Activated B cell treated with CpG ODN at 0.5 μM for 24 hours (primary cell): ENCODE measurements at regions not wholly inside any gene's neighbourhood (a gene's known extent, or its start where the extent isn't known, plus 50 kb on each side); places are given as distances from the start of the nearest gene placed in this dataset.

Source experiments
- ATAC-seq: fragments of 200-7000 bp; cut with Tn5 transposase; one replicate; pipeline ENCODE4 v1.10.0; 2021; ENCODE audit warnings: low read depth, mild to moderate bottlenecking, moderate library complexity
- CTCF ChIA-PET: fragments of 350-600 bp; sonication (Branson Sonifier 250); formaldehyde crosslinking; loops from one replicate; lab custom pipeline; 2021; ENCODE audit warnings: antibody characterized with exemption; lab: Charles Lee
- POLR2A ChIA-PET: fragments of 350-600 bp; sonication (Branson Sonifier 250); formaldehyde crosslinking; loops from one replicate; lab custom pipeline; 2021; ENCODE audit warnings: antibody characterized with exemption; lab: Charles Lee
- DNase-seq: peaks from one replicate; pipeline ENCODE4 v3.0.0; 2022
- H3K27ac Mint-ChIP-seq: one replicate; pipeline ENCODE4 v1.8.0; 2020; ENCODE audit warnings: mixed read lengths
- H3K27me3 Mint-ChIP-seq: one replicate; pipeline ENCODE4 v1.8.0; 2021; ENCODE audit warnings: mixed read lengths
- H3K36me3 Mint-ChIP-seq: one replicate; pipeline ENCODE4 v1.8.0; 2021; ENCODE audit warnings: low read depth, mixed read lengths
- H3K4me1 Mint-ChIP-seq: one replicate; pipeline ENCODE4 v1.8.0; 2021; ENCODE audit warnings: mixed read lengths
- H3K4me3 Mint-ChIP-seq: one replicate; pipeline ENCODE4 v1.8.0; 2020; ENCODE audit warnings: mild to moderate bottlenecking, mixed read lengths
- H3K9me3 Mint-ChIP-seq: one replicate; pipeline ENCODE4 v1.8.0; 2020; ENCODE audit warnings: mixed read lengths
- intact Hi-C: fragments of 100-400 bp; cut with micrococcal nuclease; formaldehyde crosslinking; loops from one replicate; pipeline ENCODE4 v1.15.1; 2024
- TF ChIP-seq, protein P1 (sequence below): fragments of 200-600 bp; IDR thresholded peaks from one replicate; pipeline ENCODE4 v1.8.0; 2022; ENCODE audit warnings: antibody characterized with exemption, mild to moderate bottlenecking

DNA sequence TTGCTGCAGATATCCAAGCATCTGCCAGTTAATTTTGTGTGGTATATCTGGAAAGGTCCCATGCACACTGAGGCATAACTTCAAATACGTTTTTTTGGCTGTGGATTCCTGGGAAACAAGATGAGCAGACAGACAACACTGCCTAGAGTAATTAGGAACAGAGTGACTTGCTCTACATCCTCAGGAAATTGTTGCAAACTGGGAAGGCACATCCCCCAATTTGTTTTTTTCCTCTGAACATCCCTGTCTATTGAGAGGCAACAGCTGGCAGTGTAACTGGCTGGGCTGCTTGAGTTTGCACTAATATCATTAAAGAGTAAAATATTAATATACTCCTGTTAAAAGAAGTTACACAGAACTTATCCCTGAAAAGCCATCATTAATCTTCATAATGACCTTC is 207.7 kb upstream of the SLIT2 start:
- ChIA-PET POLR2A (no interaction called here), CTCF (no interaction called here)

DNA sequence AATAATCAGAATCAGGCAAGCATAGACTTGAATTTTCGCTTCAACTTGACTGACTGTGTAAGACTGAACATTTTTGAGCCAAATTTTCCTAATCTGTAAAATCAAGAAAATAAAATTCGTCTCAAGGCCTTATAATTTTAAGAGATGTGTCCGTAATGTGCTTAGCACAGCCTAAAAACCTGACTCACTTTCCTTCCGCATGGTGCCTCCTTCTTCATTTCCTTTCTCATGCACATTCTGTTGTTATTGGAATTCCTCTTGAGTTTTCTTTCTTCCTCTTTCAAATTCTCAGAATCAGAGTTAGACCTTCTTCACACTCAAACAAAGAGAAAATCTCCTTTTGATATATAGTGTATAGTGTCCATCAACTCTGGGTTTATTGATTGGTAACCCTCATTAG is 208.9 kb upstream of the SLIT2 start:
- Mint-ChIP-seq H3K27me3 (no peaks in the 10 kb centered on the region), H3K9me3 (peaks cover 3% of the 10 kb centered on the region), H3K4me1 (no peaks in the 10 kb centered on the region), H3K4me3 (no peak overlapping the region), H3K36me3 (no peaks in the 10 kb centered on the region), H3K27ac (no peak overlapping the region)
- DNase-seq: no peak
- TF ChIP-seq, protein P1, sequence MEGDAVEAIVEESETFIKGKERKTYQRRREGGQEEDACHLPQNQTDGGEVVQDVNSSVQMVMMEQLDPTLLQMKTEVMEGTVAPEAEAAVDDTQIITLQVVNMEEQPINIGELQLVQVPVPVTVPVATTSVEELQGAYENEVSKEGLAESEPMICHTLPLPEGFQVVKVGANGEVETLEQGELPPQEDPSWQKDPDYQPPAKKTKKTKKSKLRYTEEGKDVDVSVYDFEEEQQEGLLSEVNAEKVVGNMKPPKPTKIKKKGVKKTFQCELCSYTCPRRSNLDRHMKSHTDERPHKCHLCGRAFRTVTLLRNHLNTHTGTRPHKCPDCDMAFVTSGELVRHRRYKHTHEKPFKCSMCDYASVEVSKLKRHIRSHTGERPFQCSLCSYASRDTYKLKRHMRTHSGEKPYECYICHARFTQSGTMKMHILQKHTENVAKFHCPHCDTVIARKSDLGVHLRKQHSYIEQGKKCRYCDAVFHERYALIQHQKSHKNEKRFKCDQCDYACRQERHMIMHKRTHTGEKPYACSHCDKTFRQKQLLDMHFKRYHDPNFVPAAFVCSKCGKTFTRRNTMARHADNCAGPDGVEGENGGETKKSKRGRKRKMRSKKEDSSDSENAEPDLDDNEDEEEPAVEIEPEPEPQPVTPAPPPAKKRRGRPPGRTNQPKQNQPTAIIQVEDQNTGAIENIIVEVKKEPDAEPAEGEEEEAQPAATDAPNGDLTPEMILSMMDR: no peak
- ATAC-seq: no peak
- ChIA-PET CTCF (no interaction called here), POLR2A (no interaction called here)
- intact Hi-C loops: no loop called here

More for the DNA sequence above, 207.7 kb upstream of the SLIT2 start:
- Mint-ChIP-seq H3K4me1 (no peaks in the 10 kb centered on the region), H3K27ac (no peak overlapping the region), H3K9me3 (no peaks in the 10 kb centered on the region), H3K27me3 (no peaks in the 10 kb centered on the region), H3K4me3 (no peak overlapping the region), H3K36me3 (no peaks in the 10 kb centered on the region)
- DNase-seq: no peak
- intact Hi-C loops: no loop called here
- TF ChIP-seq, protein P1: no peak
- no peak for ATAC-seq

DNA sequence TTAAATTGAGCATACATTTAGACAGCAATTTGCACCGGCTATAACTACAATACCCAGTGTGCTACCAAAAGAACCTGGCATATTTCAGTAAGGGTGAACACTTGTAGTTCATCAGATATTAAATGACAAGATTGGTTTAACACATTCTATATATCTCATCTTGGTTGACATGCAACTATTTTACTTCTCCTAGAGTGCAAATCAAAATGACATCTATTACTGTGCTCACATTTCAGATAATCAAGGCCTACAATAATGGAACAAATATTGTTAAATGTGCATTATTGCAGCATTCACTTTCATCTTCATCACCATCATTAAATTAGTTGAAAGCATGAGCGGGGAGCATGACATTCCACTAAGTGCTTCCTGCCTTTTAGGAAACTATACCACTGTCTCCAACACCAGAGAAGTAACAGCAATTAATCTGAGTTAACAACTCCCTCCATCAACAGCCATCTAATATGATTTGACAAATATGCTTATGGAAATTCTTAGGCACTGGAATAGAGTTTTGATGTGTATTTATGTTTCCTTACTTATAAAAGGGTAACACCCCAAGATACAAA is 209.8 kb upstream of the SLIT2 start:
- intact Hi-C loops: no loop called here
- POLR2A ChIA-PET: no interaction called here
- Mint-ChIP-seq H3K36me3 (no peaks in the 10 kb centered on the region), H3K27ac (no peak overlapping the region), H3K27me3 (no peaks in the 10 kb centered on the region), H3K9me3 (peaks cover 4% of the 10 kb centered on the region), H3K4me1 (no peaks in the 10 kb centered on the region), H3K4me3 (no peak overlapping the region)
- no peak for DNase-seq
- TF ChIP-seq, protein P1: no peak
- CTCF ChIA-PET: no interaction called here
- no peak for ATAC-seq

DNA sequence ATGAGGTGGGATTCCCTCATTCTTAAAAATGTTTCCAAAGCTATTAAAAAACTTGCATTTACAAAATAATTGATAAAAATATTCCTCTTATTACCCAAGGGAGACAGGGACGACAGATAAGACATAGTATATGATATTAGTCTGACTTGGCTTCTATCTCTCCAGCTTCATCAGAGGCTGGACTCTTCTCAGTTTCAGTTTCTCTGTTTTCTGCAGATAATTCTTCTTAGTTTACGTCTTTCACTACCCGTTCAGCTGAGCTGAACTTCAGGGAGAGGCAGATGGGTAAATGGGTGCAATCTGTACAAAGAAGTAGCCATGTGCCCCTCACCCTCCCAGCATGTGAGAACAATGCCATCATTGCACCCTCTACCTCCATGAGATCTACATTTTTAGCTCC is 214.0 kb upstream of the SLIT2 start:
- Mint-ChIP-seq H3K9me3 (peaks cover 4% of the 10 kb centered on the region), H3K4me3 (no peak overlapping the region), H3K36me3 (no peaks in the 10 kb centered on the region), H3K27ac (no peak overlapping the region), H3K27me3 (no peaks in the 10 kb centered on the region), H3K4me1 (no peaks in the 10 kb centered on the region)
- ATAC-seq (no peak), DNase-seq (no peak)
- intact Hi-C loops: no loop called here
- POLR2A ChIA-PET: no interaction called here
- TF ChIP-seq, protein P1: no peak
- CTCF ChIA-PET: no interaction called here

DNA sequence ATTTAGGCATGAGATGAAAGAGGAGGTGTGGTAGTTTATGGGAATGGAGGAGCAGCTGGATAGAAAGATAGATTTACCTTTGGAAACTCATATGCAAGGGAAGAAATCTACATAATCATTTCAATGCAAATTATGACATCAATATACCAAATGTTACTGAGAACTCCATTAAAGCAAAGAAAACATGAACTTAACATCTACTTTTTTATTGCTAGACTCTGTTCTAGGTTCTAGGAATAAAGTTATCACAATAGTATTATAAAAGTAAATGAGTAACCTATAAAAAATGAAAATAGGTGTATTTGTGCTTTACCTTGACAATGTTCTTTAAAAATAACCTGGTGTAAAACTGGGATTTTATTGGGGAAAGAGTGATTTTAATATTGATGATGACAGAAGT is 221.6 kb upstream of the SLIT2 start:
- POLR2A ChIA-PET: no interaction called here
- DNase-seq (no peak), ATAC-seq (no peak)
- no peaks in the 10 kb centered on the region for H3K36me3 Mint-ChIP-seq
- TF ChIP-seq, protein P1: no peak
- no peak overlapping the region for H3K27ac Mint-ChIP-seq
- no peak overlapping the region for H3K4me3 Mint-ChIP-seq
- H3K4me1 Mint-ChIP-seq: no peaks in the 10 kb centered on the region
- CTCF ChIA-PET: no interaction called here
- no peaks in the 10 kb centered on the region for H3K27me3 Mint-ChIP-seq
- intact Hi-C loops: no loop called here
- peaks cover 5% of the 10 kb centered on the region for H3K9me3 Mint-ChIP-seq
